Pancreas (tissue), 10 donors: ENCODE measurements at regions not wholly inside any gene's neighbourhood (a gene's known extent, or its start where the extent isn't known, plus 50 kb on each side); places are given as distances from the start of the nearest gene placed in this dataset.

ENCODE experiments used
- ATAC-seq, 4 donors: fragments of 200-7000 bp; cut with Tn5 transposase; one replicate each; pipeline versions ENCODE4 v1.8.0 to v1.9.1; 2020; ENCODE audit warnings: mild to moderate bottlenecking in 4 of 4, moderate library complexity in 4 of 4
- DNase-seq, 6 donors: peaks; one replicate each; pipeline ENCODE4 v3.0.0-alpha.2; 2020
- FAIRE-seq: peaks from 2 replicates; lab custom pipeline; 2012; peaks lifted over from hg19 to GRCh38; lab: Jason Lieb, UNC
- H3K27ac ChIP-seq, 4 donors: fragments of 200-600 bp; sonication (generic); 1 replicate in 3 of 4; 2 replicates in 1 of 4; pipeline versions ENCODE4 v1.5.0 to v1.8.0; 2020
- H3K27me3 ChIP-seq, 4 donors: fragments of 200-600 bp; one replicate each; pipeline ENCODE4 v1.8.0; 2021
- H3K36me3 ChIP-seq, 3 donors: fragments of 200-600 bp; sonication (generic) in 1 of 3; one replicate each; pipeline versions ENCODE4 v1.5.0 to v1.8.0; 2020 to 2021
- H3K4me1 ChIP-seq, 3 donors: fragments of 200-600 bp; one replicate each; pipeline ENCODE4 v1.8.0; 2021
- H3K4me3 ChIP-seq, 4 donors: fragments of 200-600 bp; sonication (generic) in 2 of 4; one replicate each; pipeline versions ENCODE4 v1.5.0 to v1.8.0; 2020 to 2021
- H3K9me3 ChIP-seq, 4 donors: fragments of 200-600 bp; one replicate each; pipeline ENCODE4 v1.8.0; 2021
- CTCF ChIP-seq, 4 donors: fragments of 200-600 bp; sonication (generic) in 3 of 4; IDR thresholded peaks; one replicate each; pipeline versions ENCODE4 v1.5.0 to v1.8.0; 2021; ENCODE audit warnings: antibody characterized with exemption in 4 of 4
- WGBS, 2 donors: extraction: QIAGEN DNeasy Blood & Tissue Kit; methylation state at CpG; one replicate each; pipeline ENCODE4 v1.1.7; 2013; 5-methylcytosine and 5-hydroxymethylcytosine counted together
- intact Hi-C, 3 donors: fragments of 100-400 bp; cut with DNase I; formaldehyde crosslinking; loops; one replicate each; pipeline versions ENCODE4 v1.11.1 to v1.14.2; 2022
- donor health status: healthy with polysubstance abuse.
- donor health status: DM: no; HTN: no; CAD: no; lungs with moderate emphysema.
- donor health status: DM: no; HTN: no; CAD: no.
- donor health status: control.
- donor health status: control.
- donor health status: Bipolar disorder and iron deficiency.
- donor health status: DM: yes; HTN: yes; CAD: no.
- donor health status: DM: no; HTN: no; CAD: no.
- donor health status: DM: no; HTN: no; CAD: no.
- donor health status: DM: yes; HTN: yes; CAD: no.

- intact Hi-C loops, result loop anchor here in 1 of 3 donors (5.0 kb wide), 1 partner anchor 1013 kb away; no protein-coding TSS in a partner anchor
- Histone ChIP-seq H3K9me3 (no peaks in the 10 kb centered on the region), H3K36me3 (no peaks in the 10 kb centered on the region), H3K4me1 (no peaks in the 10 kb centered on the region), H3K4me3 (no peak overlapping the region), H3K27ac (no peak overlapping the region), H3K27me3 (no peaks in the 10 kb centered on the region)
- DNase-seq (no peak), FAIRE-seq (no peak), ATAC-seq (no peak)
- no peak for TF ChIP-seq CTCF (IDR thresholded peaks at IDR 0.05)
- 73 to 76% methylated on average over 9 of the region's 9 CpGs for WGBS, 2 donors
Observed at GRCh38 chr1:29394521-29395225, 158.4 kb downstream of the PTPRU start.

- FAIRE-seq (no peak), DNase-seq (no peak), ATAC-seq (no peak)
- Histone ChIP-seq H3K36me3 (no peaks in the 10 kb centered on the region), H3K27ac (no peak overlapping the region), H3K27me3 (no peaks in the 10 kb centered on the region), H3K9me3 (no peaks in the 10 kb centered on the region), H3K4me1 (no peaks in the 10 kb centered on the region), H3K4me3 (no peak overlapping the region)
- 63 to 80% methylated on average over 1 to 2 of the region's 2 CpGs for WGBS, 2 donors
- TF ChIP-seq CTCF (IDR thresholded peaks at IDR 0.05), result no peak
- intact Hi-C loops, result loop anchor here in 1 of 3 donors (5.0 kb wide), 1 partner anchor 1014 kb away; no protein-coding TSS in a partner anchor
Observed at GRCh38 chr1:29393451-29393826, 157.1 kb downstream of the PTPRU start.

GRCh38 chr1:29392486-29393450 is 156.4 kb downstream of the PTPRU start:
- no peak overlapping the region for H3K4me3 ChIP-seq
- no peak overlapping the region for H3K27ac ChIP-seq
- WGBS, 2 donors, result 43 to 57% methylated on average over 7 of the region's 7 CpGs
- no peaks in the 10 kb centered on the region for H3K27me3 ChIP-seq
- intact Hi-C loops, result loop anchor here in 1 of 3 donors (5.0 kb wide), 1 partner anchor 1015 kb away; no protein-coding TSS in a partner anchor
- no peaks in the 10 kb centered on the region for H3K4me1 ChIP-seq
- no peaks in the 10 kb centered on the region for H3K36me3 ChIP-seq
- no peak for FAIRE-seq
- H3K9me3 ChIP-seq, result no peaks in the 10 kb centered on the region
- no peak for DNase-seq
- TF ChIP-seq CTCF (IDR thresholded peaks at IDR 0.05), result no peak
- no peak for ATAC-seq

GRCh38 chr1:29392036-29392435 is 155.7 kb downstream of the PTPRU start:
- Histone ChIP-seq H3K4me1 (no peaks in the 10 kb centered on the region), H3K36me3 (no peaks in the 10 kb centered on the region), H3K4me3 (no peak overlapping the region), H3K27ac (no peak overlapping the region), H3K27me3 (no peaks in the 10 kb centered on the region), H3K9me3 (no peaks in the 10 kb centered on the region)
- DNase-seq (no peak), FAIRE-seq (no peak), ATAC-seq (no peak)
- no peak for TF ChIP-seq CTCF (IDR thresholded peaks at IDR 0.05)
- intact Hi-C loops, result loop anchor here in 1 of 3 donors (5.0 kb wide), 1 partner anchor 1015 kb away; no protein-coding TSS in a partner anchor
- WGBS, 2 donors, result 39% methylated on average over 3 of the region's 3 CpGs
